ENCODE measurements at regions not wholly inside any gene's neighbourhood (a gene's known extent, or its start where the extent isn't known, plus 50 kb on each side); places are given as distances from the start of the nearest gene placed in this dataset.

GRCh38 chr7:80017101-80017698 is 117.4 kb upstream of the GNAI1 start:
- no peaks in the 10 kb centered on the region for H3K79me1 ChIP-seq (ENCODE audit: low read length)
- H4K91ac ChIP-seq (ENCODE audit: low read depth, low read length) = no peak overlapping the region

GRCh38 chr7:80014511-80014910 is 120.1 kb upstream of the GNAI1 start:
- no peak overlapping the region for H4K8ac ChIP-seq (ENCODE audit: low read depth, low read length)
- H2BK12ac ChIP-seq (ENCODE audit: low read length) = no peak overlapping the region
- H3K4ac ChIP-seq (ENCODE audit: low read depth, low read length) = no peak overlapping the region
- H2BK5ac ChIP-seq (ENCODE audit: low read depth, low read length, poor library complexity) = no peak overlapping the region
- H3K9ac ChIP-seq (ENCODE audit: low read length) = no peak overlapping the region
- no peak overlapping the region for H3K4me3 ChIP-seq (ENCODE audit: low read depth, low read length)
- H3K27ac ChIP-seq (ENCODE audit: low read depth, low read length) = no peak overlapping the region
- no peak overlapping the region for H3K14ac ChIP-seq (ENCODE audit: low read length)
- no peak overlapping the region for H2AFZ ChIP-seq (ENCODE audit: insufficient read depth, low read length, poor library complexity)
- H3K4me2 ChIP-seq (ENCODE audit: low read length) = no peak overlapping the region
- no peaks in the 10 kb centered on the region for H3K9me3 ChIP-seq (ENCODE audit: insufficient read depth, low read depth, low read length)
- no peak overlapping the region for H2AK5ac ChIP-seq (ENCODE audit: low read length)
- no peak overlapping the region for H4K91ac ChIP-seq (ENCODE audit: low read depth, low read length)
- H3K36me3 ChIP-seq (ENCODE audit: control insufficient read depth in 1 of 2, insufficient read depth in 2 of 2, low read length in 2 of 2) = no peaks in the 10 kb centered on the region
- H3K79me1 ChIP-seq (ENCODE audit: low read length) = no peaks in the 10 kb centered on the region
- no peak overlapping the region for H4K12ac ChIP-seq (ENCODE audit: low read depth, low read length)
- no peaks in the 10 kb centered on the region for H3K27me3 ChIP-seq (ENCODE audit: insufficient read depth, low read length)
- no CpG with 5 or more reads among the region's 2 CpGs for WGBS (ENCODE audit: extremely low coverage, insufficient coverage, insufficient read length)
- no peaks in the 10 kb centered on the region for H3K4me1 ChIP-seq (ENCODE audit: control insufficient read depth in 1 of 2, insufficient read depth in 2 of 2, low read length in 2 of 2)
- no peak overlapping the region for H2BK120ac ChIP-seq (ENCODE audit: insufficient read depth, low read length, poor library complexity)
- H3K18ac ChIP-seq (ENCODE audit: low read length) = no peak overlapping the region
- H3K79me2 ChIP-seq (ENCODE audit: control insufficient read depth, insufficient read depth, low read length, poor library complexity) = no peaks in the 10 kb centered on the region
- no peak overlapping the region for H3K23ac ChIP-seq (ENCODE audit: low read length)
- DNase-seq = peak in 1 of 2 donors; percentile 7

More at GRCh38 chr7:80017101-80017698, 117.4 kb upstream of the GNAI1 start:
- Histone ChIP-seq H3K23ac (ENCODE audit: low read length) (no peak overlapping the region), H3K27ac (ENCODE audit: low read depth, low read length) (no peak overlapping the region), H3K4ac (ENCODE audit: low read depth, low read length) (no peak overlapping the region), H3K27me3 (ENCODE audit: insufficient read depth, low read length) (no peaks in the 10 kb centered on the region), H3K36me3 (ENCODE audit: control insufficient read depth in 1 of 2, insufficient read depth in 2 of 2, low read length in 2 of 2) (no peaks in the 10 kb centered on the region), H3K4me3 (ENCODE audit: low read depth, low read length) (no peak overlapping the region), H3K9me3 (ENCODE audit: insufficient read depth, low read depth, low read length) (no peaks in the 10 kb centered on the region), H4K8ac (ENCODE audit: low read depth, low read length) (no peak overlapping the region), H2BK12ac (ENCODE audit: low read length) (no peak overlapping the region), H2BK120ac (ENCODE audit: insufficient read depth, low read length, poor library complexity) (no peak overlapping the region), H3K4me2 (ENCODE audit: low read length) (no peak overlapping the region), H4K12ac (ENCODE audit: low read depth, low read length) (no peak overlapping the region), H3K4me1 (ENCODE audit: control insufficient read depth in 1 of 2, insufficient read depth in 2 of 2, low read length in 2 of 2) (no peaks in the 10 kb centered on the region), H3K14ac (ENCODE audit: low read length) (no peak overlapping the region), H3K9ac (ENCODE audit: low read length) (no peak overlapping the region), H3K18ac (ENCODE audit: low read length) (no peak overlapping the region), H2AFZ (ENCODE audit: insufficient read depth, low read length, poor library complexity) (no peak overlapping the region), H2BK5ac (ENCODE audit: low read depth, low read length, poor library complexity) (no peak overlapping the region), H2AK5ac (ENCODE audit: low read length) (no peak overlapping the region), H3K79me2 (ENCODE audit: control insufficient read depth, insufficient read depth, low read length, poor library complexity) (no peaks in the 10 kb centered on the region)
- no peak for DNase-seq
- WGBS (ENCODE audit: extremely low coverage, insufficient coverage, insufficient read length) = no CpG with 5 or more reads among the region's 2 CpGs

- Histone ChIP-seq H3K14ac (ENCODE audit: low read length) (no peak overlapping the region), H3K9me3 (ENCODE audit: insufficient read depth, low read depth, low read length) (no peaks in the 10 kb centered on the region), H4K8ac (ENCODE audit: low read depth, low read length) (no peak overlapping the region), H3K18ac (ENCODE audit: low read length) (no peak overlapping the region), H3K4ac (ENCODE audit: low read depth, low read length) (no peak overlapping the region), H2BK12ac (ENCODE audit: low read length) (no peak overlapping the region), H2BK120ac (ENCODE audit: insufficient read depth, low read length, poor library complexity) (no peak overlapping the region), H4K91ac (ENCODE audit: low read depth, low read length) (no peak overlapping the region), H3K79me2 (ENCODE audit: control insufficient read depth, insufficient read depth, low read length, poor library complexity) (no peaks in the 10 kb centered on the region), H3K23ac (ENCODE audit: low read length) (no peak overlapping the region), H3K27me3 (ENCODE audit: insufficient read depth, low read length) (no peaks in the 10 kb centered on the region), H4K12ac (ENCODE audit: low read depth, low read length) (no peak overlapping the region), H3K4me1 (ENCODE audit: control insufficient read depth in 1 of 2, insufficient read depth in 2 of 2, low read length in 2 of 2) (no peaks in the 10 kb centered on the region), H3K27ac (ENCODE audit: low read depth, low read length) (no peak overlapping the region), H2AK5ac (ENCODE audit: low read length) (no peak overlapping the region), H3K9ac (ENCODE audit: low read length) (no peak overlapping the region), H2AFZ (ENCODE audit: insufficient read depth, low read length, poor library complexity) (no peak overlapping the region), H2BK5ac (ENCODE audit: low read depth, low read length, poor library complexity) (no peak overlapping the region), H3K4me3 (ENCODE audit: low read depth, low read length) (no peak overlapping the region), H3K36me3 (ENCODE audit: control insufficient read depth in 1 of 2, insufficient read depth in 2 of 2, low read length in 2 of 2) (no peaks in the 10 kb centered on the region), H3K79me1 (ENCODE audit: low read length) (no peaks in the 10 kb centered on the region), H3K4me2 (ENCODE audit: low read length) (no peak overlapping the region)
- WGBS (ENCODE audit: extremely low coverage, insufficient coverage, insufficient read length) = no CpG with 5 or more reads among the region's 1 CpG
- no peak for DNase-seq
Measured at GRCh38 chr7:80008039-80008438, 126.6 kb upstream of the GNAI1 start.

- H2AK5ac ChIP-seq (ENCODE audit: low read length) = no peak overlapping the region
- H3K14ac ChIP-seq (ENCODE audit: low read length) = no peak overlapping the region
- no peak overlapping the region for H2AFZ ChIP-seq (ENCODE audit: insufficient read depth, low read length, poor library complexity)
- no peak overlapping the region for H3K18ac ChIP-seq (ENCODE audit: low read length)
- no peak overlapping the region for H3K4ac ChIP-seq (ENCODE audit: low read depth, low read length)
- H4K12ac ChIP-seq (ENCODE audit: low read depth, low read length) = no peak overlapping the region
- DNase-seq = no peak
- no peak overlapping the region for H3K27ac ChIP-seq (ENCODE audit: low read depth, low read length)
- H3K79me1 ChIP-seq (ENCODE audit: low read length) = no peaks in the 10 kb centered on the region
- H2BK12ac ChIP-seq (ENCODE audit: low read length) = no peak overlapping the region
- H3K79me2 ChIP-seq (ENCODE audit: control insufficient read depth, insufficient read depth, low read length, poor library complexity) = no peaks in the 10 kb centered on the region
- no peak overlapping the region for H3K4me3 ChIP-seq (ENCODE audit: low read depth, low read length)
- no peaks in the 10 kb centered on the region for H3K36me3 ChIP-seq (ENCODE audit: control insufficient read depth in 1 of 2, insufficient read depth in 2 of 2, low read length in 2 of 2)
- no peak overlapping the region for H3K23ac ChIP-seq (ENCODE audit: low read length)
- H2BK120ac ChIP-seq (ENCODE audit: insufficient read depth, low read length, poor library complexity) = no peak overlapping the region
- WGBS (ENCODE audit: extremely low coverage, insufficient coverage, insufficient read length) = no CpG with 5 or more reads among the region's 2 CpGs
- H3K4me2 ChIP-seq (ENCODE audit: low read length) = no peak overlapping the region
- H3K4me1 ChIP-seq (ENCODE audit: control insufficient read depth in 1 of 2, insufficient read depth in 2 of 2, low read length in 2 of 2) = no peaks in the 10 kb centered on the region
- H2BK5ac ChIP-seq (ENCODE audit: low read depth, low read length, poor library complexity) = no peak overlapping the region
- H3K9ac ChIP-seq (ENCODE audit: low read length) = no peak overlapping the region
- H4K91ac ChIP-seq (ENCODE audit: low read depth, low read length) = no peak overlapping the region
- no peaks in the 10 kb centered on the region for H3K9me3 ChIP-seq (ENCODE audit: insufficient read depth, low read depth, low read length)
- no peak overlapping the region for H4K8ac ChIP-seq (ENCODE audit: low read depth, low read length)
- H3K27me3 ChIP-seq (ENCODE audit: insufficient read depth, low read length) = no peaks in the 10 kb centered on the region
Measured at GRCh38 chr7:80002865-80003264, 131.8 kb upstream of the GNAI1 start.

Measured in trophoblast cell (in vitro differentiated cells and primary cell).